ENCODE measurements at regions not wholly inside any gene's neighbourhood (a gene's known extent, or its start where the extent isn't known, plus 50 kb on each side); places are given as distances from the start of the nearest gene placed in this dataset.

- H3K27ac ChIP-seq (ENCODE audit: low read depth, low read length) = no peak overlapping the region
- no peak overlapping the region for H3K9ac ChIP-seq (ENCODE audit: low read length)
- H4K91ac ChIP-seq (ENCODE audit: low read depth, low read length) = no peak overlapping the region
- no peaks in the 10 kb centered on the region for H3K9me3 ChIP-seq (ENCODE audit: insufficient read depth, low read depth, low read length)
- H2BK5ac ChIP-seq (ENCODE audit: low read depth, low read length, poor library complexity) = no peak overlapping the region
- H3K4me1 ChIP-seq (ENCODE audit: control insufficient read depth in 1 of 2, insufficient read depth in 2 of 2, low read length in 2 of 2) = no peaks in the 10 kb centered on the region
- no peak overlapping the region for H2AFZ ChIP-seq (ENCODE audit: insufficient read depth, low read length, poor library complexity)
- no peak for DNase-seq
- H4K8ac ChIP-seq (ENCODE audit: low read depth, low read length) = no peak overlapping the region
- H3K27me3 ChIP-seq (ENCODE audit: insufficient read depth, low read length) = no peaks in the 10 kb centered on the region
- WGBS (ENCODE audit: extremely low coverage, insufficient coverage, insufficient read length) = no CpG with 5 or more reads among the region's 4 CpGs
- no peak overlapping the region for H3K4ac ChIP-seq (ENCODE audit: low read depth, low read length)
- H3K18ac ChIP-seq (ENCODE audit: low read length) = no peak overlapping the region
- no peak overlapping the region for H3K4me3 ChIP-seq (ENCODE audit: low read depth, low read length)
- no peak overlapping the region for H2BK120ac ChIP-seq (ENCODE audit: insufficient read depth, low read length, poor library complexity)
- H2AK5ac ChIP-seq (ENCODE audit: low read length) = no peak overlapping the region
- no peaks in the 10 kb centered on the region for H3K79me1 ChIP-seq (ENCODE audit: low read length)
- no peak overlapping the region for H3K23ac ChIP-seq (ENCODE audit: low read length)
- no peak overlapping the region for H4K12ac ChIP-seq (ENCODE audit: low read depth, low read length)
- no peaks in the 10 kb centered on the region for H3K79me2 ChIP-seq (ENCODE audit: control insufficient read depth, insufficient read depth, low read length, poor library complexity)
- H3K4me2 ChIP-seq (ENCODE audit: low read length) = no peak overlapping the region
- H2BK12ac ChIP-seq (ENCODE audit: low read length) = no peak overlapping the region
- H3K14ac ChIP-seq (ENCODE audit: low read length) = no peak overlapping the region
- H3K36me3 ChIP-seq (ENCODE audit: control insufficient read depth in 1 of 2, insufficient read depth in 2 of 2, low read length in 2 of 2) = no peaks in the 10 kb centered on the region
Measured at GRCh38 chr12:76226397-76226796, 121.8 kb downstream of the BBS10 start.

GRCh38 chr12:76223869-76224268, 124.3 kb downstream of the BBS10 start:
- Histone ChIP-seq H3K4me2 (ENCODE audit: low read length) (no peak overlapping the region), H3K79me1 (ENCODE audit: low read length) (no peaks in the 10 kb centered on the region), H3K18ac (ENCODE audit: low read length) (no peak overlapping the region), H3K23ac (ENCODE audit: low read length) (no peak overlapping the region), H3K9me3 (ENCODE audit: insufficient read depth, low read depth, low read length) (no peaks in the 10 kb centered on the region), H3K9ac (ENCODE audit: low read length) (no peak overlapping the region), H4K91ac (ENCODE audit: low read depth, low read length) (no peak overlapping the region), H2BK12ac (ENCODE audit: low read length) (no peak overlapping the region), H3K4me1 (ENCODE audit: control insufficient read depth in 1 of 2, insufficient read depth in 2 of 2, low read length in 2 of 2) (no peaks in the 10 kb centered on the region), H3K4me3 (ENCODE audit: low read depth, low read length) (no peak overlapping the region), H3K36me3 (ENCODE audit: control insufficient read depth in 1 of 2, insufficient read depth in 2 of 2, low read length in 2 of 2) (no peaks in the 10 kb centered on the region), H3K79me2 (ENCODE audit: control insufficient read depth, insufficient read depth, low read length, poor library complexity) (no peaks in the 10 kb centered on the region), H3K14ac (ENCODE audit: low read length) (no peak overlapping the region), H3K27ac (ENCODE audit: low read depth, low read length) (no peak overlapping the region), H3K27me3 (ENCODE audit: insufficient read depth, low read length) (no peaks in the 10 kb centered on the region), H4K8ac (ENCODE audit: low read depth, low read length) (no peak overlapping the region), H2AK5ac (ENCODE audit: low read length) (no peak overlapping the region), H2BK120ac (ENCODE audit: insufficient read depth, low read length, poor library complexity) (no peak overlapping the region), H2BK5ac (ENCODE audit: low read depth, low read length, poor library complexity) (no peak overlapping the region), H2AFZ (ENCODE audit: insufficient read depth, low read length, poor library complexity) (no peak overlapping the region), H3K4ac (ENCODE audit: low read depth, low read length) (no peak overlapping the region), H4K12ac (ENCODE audit: low read depth, low read length) (no peak overlapping the region)
- no peak for DNase-seq

- no peak overlapping the region for H3K14ac ChIP-seq (ENCODE audit: low read length)
- H3K4me2 ChIP-seq (ENCODE audit: low read length) = no peak overlapping the region
- no peak overlapping the region for H3K27ac ChIP-seq (ENCODE audit: low read depth, low read length)
- H3K18ac ChIP-seq (ENCODE audit: low read length) = no peak overlapping the region
- H2BK12ac ChIP-seq (ENCODE audit: low read length) = no peak overlapping the region
- no peaks in the 10 kb centered on the region for H3K9me3 ChIP-seq (ENCODE audit: insufficient read depth, low read depth, low read length)
- H3K4me1 ChIP-seq (ENCODE audit: control insufficient read depth in 1 of 2, insufficient read depth in 2 of 2, low read length in 2 of 2) = no peaks in the 10 kb centered on the region
- H3K36me3 ChIP-seq (ENCODE audit: control insufficient read depth in 1 of 2, insufficient read depth in 2 of 2, low read length in 2 of 2) = no peaks in the 10 kb centered on the region
- H3K9ac ChIP-seq (ENCODE audit: low read length) = no peak overlapping the region
- H2AFZ ChIP-seq (ENCODE audit: insufficient read depth, low read length, poor library complexity) = no peak overlapping the region
- no peak overlapping the region for H3K4me3 ChIP-seq (ENCODE audit: low read depth, low read length)
- no peak overlapping the region for H4K12ac ChIP-seq (ENCODE audit: low read depth, low read length)
- no peaks in the 10 kb centered on the region for H3K79me2 ChIP-seq (ENCODE audit: control insufficient read depth, insufficient read depth, low read length, poor library complexity)
- no peak overlapping the region for H4K8ac ChIP-seq (ENCODE audit: low read depth, low read length)
- no peak overlapping the region for H4K91ac ChIP-seq (ENCODE audit: low read depth, low read length)
- H3K27me3 ChIP-seq (ENCODE audit: insufficient read depth, low read length) = no peaks in the 10 kb centered on the region
- H3K4ac ChIP-seq (ENCODE audit: low read depth, low read length) = no peak overlapping the region
- WGBS (ENCODE audit: extremely low coverage, insufficient coverage, insufficient read length) = no CpG with 5 or more reads among the region's 1 CpG
- no peak overlapping the region for H2BK120ac ChIP-seq (ENCODE audit: insufficient read depth, low read length, poor library complexity)
- DNase-seq = no peak
- no peak overlapping the region for H2AK5ac ChIP-seq (ENCODE audit: low read length)
- H2BK5ac ChIP-seq (ENCODE audit: low read depth, low read length, poor library complexity) = no peak overlapping the region
- H3K79me1 ChIP-seq (ENCODE audit: low read length) = no peaks in the 10 kb centered on the region
- no peak overlapping the region for H3K23ac ChIP-seq (ENCODE audit: low read length)
Measured at GRCh38 chr12:76220980-76221379, 127.2 kb downstream of the BBS10 start.

- H3K23ac ChIP-seq (ENCODE audit: low read length) = no peak overlapping the region
- no peak overlapping the region for H4K12ac ChIP-seq (ENCODE audit: low read depth, low read length)
- H3K79me2 ChIP-seq (ENCODE audit: control insufficient read depth, insufficient read depth, low read length, poor library complexity) = no peaks in the 10 kb centered on the region
- H3K9me3 ChIP-seq (ENCODE audit: insufficient read depth, low read depth, low read length) = no peaks in the 10 kb centered on the region
- no peak overlapping the region for H3K14ac ChIP-seq (ENCODE audit: low read length)
- no peaks in the 10 kb centered on the region for H3K27me3 ChIP-seq (ENCODE audit: insufficient read depth, low read length)
- no CpG with 5 or more reads among the region's 1 CpG for whole genome bisulfite sequencing (ENCODE audit: extremely low coverage, insufficient coverage, insufficient read length)
- no peak overlapping the region for H2BK12ac ChIP-seq (ENCODE audit: low read length)
- no peak overlapping the region for H3K27ac ChIP-seq (ENCODE audit: low read depth, low read length)
- no peak overlapping the region for H2BK120ac ChIP-seq (ENCODE audit: insufficient read depth, low read length, poor library complexity)
- H3K4me2 ChIP-seq (ENCODE audit: low read length) = no peak overlapping the region
- H4K91ac ChIP-seq (ENCODE audit: low read depth, low read length) = no peak overlapping the region
- H3K36me3 ChIP-seq (ENCODE audit: control insufficient read depth in 1 of 2, insufficient read depth in 2 of 2, low read length in 2 of 2) = no peaks in the 10 kb centered on the region
- no peak overlapping the region for H3K4me3 ChIP-seq (ENCODE audit: low read depth, low read length)
- no peak overlapping the region for H3K4ac ChIP-seq (ENCODE audit: low read depth, low read length)
- H2AFZ ChIP-seq (ENCODE audit: insufficient read depth, low read length, poor library complexity) = no peak overlapping the region
- no peaks in the 10 kb centered on the region for H3K4me1 ChIP-seq (ENCODE audit: control insufficient read depth in 1 of 2, insufficient read depth in 2 of 2, low read length in 2 of 2)
- DNase-seq = no peak
- no peak overlapping the region for H2BK5ac ChIP-seq (ENCODE audit: low read depth, low read length, poor library complexity)
- no peak overlapping the region for H3K18ac ChIP-seq (ENCODE audit: low read length)
- no peaks in the 10 kb centered on the region for H3K79me1 ChIP-seq (ENCODE audit: low read length)
- H3K9ac ChIP-seq (ENCODE audit: low read length) = no peak overlapping the region
- H4K8ac ChIP-seq (ENCODE audit: low read depth, low read length) = no peak overlapping the region
- no peak overlapping the region for H2AK5ac ChIP-seq (ENCODE audit: low read length)
Measured at GRCh38 chr12:76219806-76220205, 128.4 kb downstream of the BBS10 start.

Measured in trophoblast cell (in vitro differentiated cells and primary cell).